ENCODE measurements at regions not wholly inside any gene's neighbourhood (a gene's known extent, or its start where the extent isn't known, plus 50 kb on each side); places are given as distances from the start of the nearest gene placed in this dataset.

GRCh38 chr9:70478963-70479641, 64.6 kb upstream of the KLF9 start:
- Mint-ChIP-seq H3K36me3 (ENCODE audit: low read depth) (no peaks in the 10 kb centered on the region), H3K27ac (no peak overlapping the region), H3K27me3 (peaks cover 21% of the 10 kb centered on the region), H3K4me1 (no peaks in the 10 kb centered on the region), H3K9me3 (no peaks in the 10 kb centered on the region), H3K4me3 (no peak overlapping the region)
- POLR2A ChIA-PET: no interaction called here
- intact Hi-C loops (cut with micrococcal nuclease): no loop called here
- CTCF ChIA-PET: interaction anchor here (1.0 kb wide), 1 partner anchor 139 kb away, joined by 3 read pairs; no protein-coding TSS in a partner anchor
- TF ChIP-seq CTCF (IDR thresholded peaks at IDR 0.05): no peak
- DNase-seq: no peak
- ATAC-seq (ENCODE audit: low read depth): no peak

GRCh38 chr9:70477907-70478480, 63.5 kb upstream of the KLF9 start:
- Mint-ChIP-seq H3K4me3 (no peak overlapping the region), H3K4me1 (no peaks in the 10 kb centered on the region), H3K9me3 (no peaks in the 10 kb centered on the region), H3K27me3 (peaks cover 11% of the 10 kb centered on the region), H3K27ac (no peak overlapping the region), H3K36me3 (ENCODE audit: low read depth) (no peaks in the 10 kb centered on the region)
- POLR2A ChIA-PET: no interaction called here
- TF ChIP-seq CTCF (IDR thresholded peaks at IDR 0.05): no peak
- ATAC-seq (ENCODE audit: low read depth) (no peak), DNase-seq (no peak)
- CTCF ChIA-PET: interaction anchor here (1.0 kb wide), 1 partner anchor 138 kb away, joined by 3 read pairs; no protein-coding TSS in a partner anchor
- intact Hi-C loops (cut with micrococcal nuclease): no loop called here

- no peak overlapping the region for H3K27ac Mint-ChIP-seq
- no peak overlapping the region for H3K4me3 Mint-ChIP-seq
- H3K4me1 Mint-ChIP-seq: no peaks in the 10 kb centered on the region
- H3K9me3 Mint-ChIP-seq: no peaks in the 10 kb centered on the region
- no peaks in the 10 kb centered on the region for H3K36me3 Mint-ChIP-seq (ENCODE audit: low read depth)
- ChIA-PET CTCF (no interaction called here), POLR2A (no interaction called here)
- peaks cover 8% of the 10 kb centered on the region for H3K27me3 Mint-ChIP-seq
- TF ChIP-seq CTCF (IDR thresholded peaks at IDR 0.05): no peak
- intact Hi-C loops (cut with micrococcal nuclease): no loop called here
- ATAC-seq (ENCODE audit: low read depth): no peak
- DNase-seq: no peak
Observed at GRCh38 chr9:70477146-70477745, 62.8 kb upstream of the KLF9 start.

- H3K27ac Mint-ChIP-seq: no peak overlapping the region
- no peaks in the 10 kb centered on the region for H3K36me3 Mint-ChIP-seq (ENCODE audit: low read depth)
- DNase-seq: no peak
- TF ChIP-seq CTCF (IDR thresholded peaks at IDR 0.05): no peak
- H3K4me3 Mint-ChIP-seq: no peak overlapping the region
- peaks cover 8% of the 10 kb centered on the region for H3K27me3 Mint-ChIP-seq
- ChIA-PET CTCF (no interaction called here), POLR2A (no interaction called here)
- intact Hi-C loops (cut with micrococcal nuclease): no loop called here
- no peaks in the 10 kb centered on the region for H3K4me1 Mint-ChIP-seq
- ATAC-seq (ENCODE audit: low read depth): no peak
- no peaks in the 10 kb centered on the region for H3K9me3 Mint-ChIP-seq
Observed at GRCh38 chr9:70475211-70475610, 60.8 kb upstream of the KLF9 start.

GRCh38 chr9:70474413-70474812, 60.0 kb upstream of the KLF9 start:
- no peak for TF ChIP-seq CTCF (IDR thresholded peaks at IDR 0.05)
- Mint-ChIP-seq H3K4me1 (no peaks in the 10 kb centered on the region), H3K36me3 (ENCODE audit: low read depth) (no peaks in the 10 kb centered on the region), H3K9me3 (no peaks in the 10 kb centered on the region), H3K27me3 (peaks cover 8% of the 10 kb centered on the region), H3K4me3 (no peak overlapping the region), H3K27ac (no peak overlapping the region)
- ChIA-PET POLR2A (no interaction called here), CTCF (no interaction called here)
- intact Hi-C loops (cut with micrococcal nuclease): no loop called here
- DNase-seq (no peak), ATAC-seq (ENCODE audit: low read depth) (no peak)
